ENCODE measurements at regions not wholly inside any gene's neighbourhood (a gene's known extent, or its start where the extent isn't known, plus 50 kb on each side); places are given as distances from the start of the nearest gene placed in this dataset.

- TF ChIP-seq CTCF (IDR thresholded peaks at IDR 0.05): no peak
- no peak for TF ChIP-seq POLR2AphosphoS5 (IDR thresholded peaks at IDR 0.05)
- TF ChIP-seq POLR2A (IDR thresholded peaks at IDR 0.05): no peak
Measured at GRCh38 chr15:36483409-36483808, 96.0 kb upstream of the CDIN1 start.

Measured in prostate gland (tissue), 2 donors.